Memory B cell (primary cell): ENCODE measurements at regions not wholly inside any gene's neighbourhood (a gene's known extent, or its start where the extent isn't known, plus 50 kb on each side); places are given as distances from the start of the nearest gene placed in this dataset.
"Not testable (repeated sequence)": the region's sequence is repeated elsewhere in the genome, so short reads cannot be mapped to it uniquely, and the experiment has no call there.

Experiments
- ATAC-seq: fragments of 150-1000 bp; cut with Tn5 transposase; 2 replicates; pipeline ENCODE4 v1.10.0; 2021; ENCODE audit warnings: low read depth, mild to moderate bottlenecking, moderate library complexity
- DNase-seq, 2 donors: peaks; one replicate each; pipeline ENCODE4 v3.0.0; 2022; ENCODE audit warnings: low spot score in 2 of 2
- H3K27ac Mint-ChIP-seq: one replicate; pipeline ENCODE4 v1.8.0; 2022; ENCODE audit warnings: mild to moderate bottlenecking, moderate library complexity, mixed read lengths
- H3K27me3 Mint-ChIP-seq: one replicate; pipeline ENCODE4 v1.8.0; 2022; ENCODE audit warnings: mixed read lengths
- H3K36me3 Mint-ChIP-seq: one replicate; pipeline ENCODE4 v1.8.0; 2022; ENCODE audit warnings: mild to moderate bottlenecking, mixed read lengths
- H3K4me1 Mint-ChIP-seq: one replicate; pipeline ENCODE4 v1.8.0; 2022; ENCODE audit warnings: mixed read lengths
- H3K4me3 Mint-ChIP-seq: one replicate; pipeline ENCODE4 v1.8.0; 2022; ENCODE audit warnings: mild to moderate bottlenecking, moderate library complexity, mixed read lengths
- H3K9me3 Mint-ChIP-seq: one replicate; pipeline ENCODE4 v1.8.0; 2022; ENCODE audit warnings: mixed read lengths

DNA sequence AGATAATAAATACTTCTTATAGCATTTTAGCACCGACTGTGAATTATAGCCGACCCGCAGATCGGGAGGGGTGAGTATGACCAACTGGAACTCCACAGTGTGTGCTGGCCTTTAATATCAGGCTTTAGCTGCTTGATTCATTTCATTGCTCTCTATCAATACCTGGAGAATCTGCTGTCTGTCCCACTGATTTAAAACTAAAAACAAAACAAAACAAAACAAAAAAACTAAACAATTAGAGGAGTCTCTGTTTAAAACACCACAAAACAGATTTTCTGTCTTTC is 216.8 kb downstream of the FAT3 start:
- H3K4me1 Mint-ChIP-seq, result no peaks in the 10 kb centered on the region
- H3K27me3 Mint-ChIP-seq, result no peaks in the 10 kb centered on the region
- peaks cover 3% of the 10 kb centered on the region for H3K9me3 Mint-ChIP-seq
- ATAC-seq (no peak), DNase-seq (no peak)
- H3K4me3 Mint-ChIP-seq, result no peak overlapping the region
- no peak overlapping the region for H3K27ac Mint-ChIP-seq
- no peaks in the 10 kb centered on the region for H3K36me3 Mint-ChIP-seq

DNA sequence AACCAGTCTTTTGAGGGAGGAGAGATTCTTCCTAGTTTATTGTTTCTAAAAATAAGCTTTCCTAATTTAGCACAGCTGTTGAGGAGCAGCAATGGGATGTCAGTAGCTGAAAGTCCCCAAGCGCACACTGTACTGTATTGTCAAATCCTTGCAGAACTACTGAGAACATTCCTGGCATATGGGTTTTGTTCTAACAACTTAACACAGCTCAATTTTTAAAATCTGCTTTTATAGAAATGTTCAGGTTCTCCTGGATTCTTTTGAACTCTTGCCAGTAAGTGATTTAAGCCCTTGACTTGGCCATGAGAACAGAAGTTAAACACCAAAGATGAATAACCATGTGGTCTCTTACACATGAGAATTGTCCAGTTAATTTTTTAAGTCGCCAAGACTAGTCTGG is 218.6 kb downstream of the FAT3 start:
- H3K4me3 Mint-ChIP-seq, result no peak overlapping the region
- H3K9me3 Mint-ChIP-seq, result peaks cover 3% of the 10 kb centered on the region
- H3K27me3 Mint-ChIP-seq, result no peaks in the 10 kb centered on the region
- DNase-seq (no peak), ATAC-seq (no peak)
- no peaks in the 10 kb centered on the region for H3K36me3 Mint-ChIP-seq
- no peak overlapping the region for H3K27ac Mint-ChIP-seq
- H3K4me1 Mint-ChIP-seq, result no peaks in the 10 kb centered on the region

- Mint-ChIP-seq H3K27me3 (no peaks in the 10 kb centered on the region), H3K4me1 (no peaks in the 10 kb centered on the region), H3K9me3 (no peaks in the 10 kb centered on the region), H3K27ac (no peak overlapping the region), H3K36me3 (no peaks in the 10 kb centered on the region), H3K4me3 (no peak overlapping the region)
- ATAC-seq (no peak), DNase-seq (no peak)
Measured at GRCh38 chr11:92447586-92447985, 223.0 kb downstream of the FAT3 start.

DNA sequence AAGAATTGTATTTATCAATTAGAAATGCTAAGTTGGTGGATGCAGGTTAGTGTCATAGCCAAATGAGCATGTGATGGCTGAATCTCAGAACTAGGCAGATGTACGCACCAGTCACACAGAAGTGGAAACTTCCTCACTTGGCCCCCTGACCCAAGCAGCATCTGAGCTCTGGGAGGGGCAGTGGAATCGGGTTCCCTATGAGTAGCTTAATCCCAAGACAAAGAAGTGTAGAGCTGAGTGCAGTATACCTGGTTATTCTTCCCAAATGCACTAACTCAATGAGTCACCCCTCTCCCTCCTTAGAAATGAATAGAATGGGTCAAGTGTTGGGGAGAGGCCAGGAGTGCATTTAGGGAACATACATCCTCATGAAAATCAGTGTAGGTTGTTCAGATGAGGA is 224.6 kb downstream of the FAT3 start:
- H3K4me3 Mint-ChIP-seq, result no peak overlapping the region
- no peaks in the 10 kb centered on the region for H3K9me3 Mint-ChIP-seq
- no peak for ATAC-seq
- DNase-seq, result no peak
- no peaks in the 10 kb centered on the region for H3K27me3 Mint-ChIP-seq
- no peaks in the 10 kb centered on the region for H3K36me3 Mint-ChIP-seq
- H3K27ac Mint-ChIP-seq, result no peak overlapping the region
- H3K4me1 Mint-ChIP-seq, result no peaks in the 10 kb centered on the region

DNA sequence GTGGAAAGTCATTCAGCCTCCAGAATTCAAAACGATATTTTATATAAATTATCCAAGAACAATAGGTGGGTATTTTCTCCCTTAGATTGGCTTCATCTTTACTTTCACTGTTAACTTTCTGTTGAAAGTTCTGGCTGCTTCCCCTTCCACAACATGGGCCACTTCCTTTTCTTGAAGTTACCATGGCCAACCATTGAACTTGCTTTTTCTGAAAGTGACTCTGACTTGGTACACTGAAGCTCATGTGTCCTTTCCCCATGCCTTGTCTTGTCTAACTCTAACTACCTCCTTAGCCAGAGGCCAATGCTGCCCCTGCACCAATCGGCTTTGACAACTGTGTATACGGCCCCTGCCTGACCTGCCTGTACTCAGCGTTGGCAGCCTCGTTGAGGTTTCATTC is 225.2 kb downstream of the FAT3 start:
- H3K27ac Mint-ChIP-seq, result no peak overlapping the region
- H3K4me1 Mint-ChIP-seq, result no peaks in the 10 kb centered on the region
- H3K36me3 Mint-ChIP-seq, result no peaks in the 10 kb centered on the region
- H3K27me3 Mint-ChIP-seq, result no peaks in the 10 kb centered on the region
- H3K9me3 Mint-ChIP-seq, result no peaks in the 10 kb centered on the region
- H3K4me3 Mint-ChIP-seq, result no peak overlapping the region
- no peak for ATAC-seq
- no peak for DNase-seq

DNA sequence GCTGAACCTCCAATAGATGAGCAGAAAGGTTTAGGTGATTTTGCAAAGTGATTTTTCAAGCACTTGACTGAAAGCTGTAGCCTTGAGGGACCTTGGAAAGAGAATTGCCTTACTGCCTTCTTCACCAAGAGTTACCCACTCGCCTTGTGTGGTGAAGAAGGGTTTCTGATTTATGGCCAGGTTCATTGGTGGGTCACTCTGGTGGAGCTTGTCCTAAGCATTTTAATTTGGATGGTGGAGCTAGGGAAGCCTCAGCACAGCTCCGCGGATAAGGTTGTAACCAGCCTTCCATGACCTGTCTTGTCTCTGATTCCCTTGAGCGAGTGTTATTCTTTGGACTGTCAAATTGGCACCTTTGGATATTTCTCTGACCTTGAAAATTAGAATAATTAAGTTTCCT is 226.4 kb downstream of the FAT3 start:
- H3K4me1 Mint-ChIP-seq, result no peaks in the 10 kb centered on the region
- H3K36me3 Mint-ChIP-seq, result no peaks in the 10 kb centered on the region
- no peaks in the 10 kb centered on the region for H3K27me3 Mint-ChIP-seq
- H3K27ac Mint-ChIP-seq, result no peak overlapping the region
- no peak for DNase-seq
- ATAC-seq, result no peak
- H3K9me3 Mint-ChIP-seq, result no peaks in the 10 kb centered on the region
- H3K4me3 Mint-ChIP-seq, result no peak overlapping the region

- H3K4me3 Mint-ChIP-seq, result no peak overlapping the region
- no peak for DNase-seq
- no peaks in the 10 kb centered on the region for H3K9me3 Mint-ChIP-seq
- H3K27me3 Mint-ChIP-seq, result no peaks in the 10 kb centered on the region
- no peak for ATAC-seq
- H3K4me1 Mint-ChIP-seq, result no peaks in the 10 kb centered on the region
- H3K27ac Mint-ChIP-seq, result no peak overlapping the region
- no peaks in the 10 kb centered on the region for H3K36me3 Mint-ChIP-seq
Measured at GRCh38 chr11:92453055-92453454, 228.4 kb downstream of the FAT3 start.

DNA sequence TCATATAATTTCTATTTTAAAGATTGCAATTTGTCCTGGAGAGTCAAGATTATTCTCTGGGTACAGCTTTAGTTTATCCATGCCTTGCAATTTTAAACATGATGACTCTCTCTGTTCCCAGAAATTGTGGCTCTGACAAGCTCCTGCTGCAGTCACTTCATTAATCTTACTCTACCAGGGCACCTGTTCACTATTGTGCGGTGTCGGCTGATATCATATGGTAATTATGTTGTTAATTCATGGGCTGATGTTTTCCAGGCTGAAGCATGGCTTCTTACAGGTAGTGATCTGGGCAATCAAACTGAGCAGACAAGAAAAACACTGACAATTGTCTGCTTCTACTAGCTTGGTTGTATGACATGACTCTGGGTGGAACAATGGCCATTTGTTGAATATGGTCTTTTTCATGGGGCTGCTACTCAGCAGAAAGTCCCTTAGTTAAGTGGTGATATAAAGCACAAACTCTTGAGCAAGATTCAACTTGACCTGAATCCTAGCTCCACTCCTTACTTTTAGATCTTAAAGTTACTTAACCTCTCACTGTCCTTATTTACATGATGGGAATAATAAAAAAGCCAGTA is 230.7 kb downstream of the FAT3 start:
- no peak overlapping the region for H3K4me3 Mint-ChIP-seq
- H3K27ac Mint-ChIP-seq, result no peak overlapping the region
- ATAC-seq, result no peak
- no peaks in the 10 kb centered on the region for H3K4me1 Mint-ChIP-seq
- H3K9me3 Mint-ChIP-seq, result no peaks in the 10 kb centered on the region
- H3K27me3 Mint-ChIP-seq, result no peaks in the 10 kb centered on the region
- no peak for DNase-seq
- no peaks in the 10 kb centered on the region for H3K36me3 Mint-ChIP-seq

DNA sequence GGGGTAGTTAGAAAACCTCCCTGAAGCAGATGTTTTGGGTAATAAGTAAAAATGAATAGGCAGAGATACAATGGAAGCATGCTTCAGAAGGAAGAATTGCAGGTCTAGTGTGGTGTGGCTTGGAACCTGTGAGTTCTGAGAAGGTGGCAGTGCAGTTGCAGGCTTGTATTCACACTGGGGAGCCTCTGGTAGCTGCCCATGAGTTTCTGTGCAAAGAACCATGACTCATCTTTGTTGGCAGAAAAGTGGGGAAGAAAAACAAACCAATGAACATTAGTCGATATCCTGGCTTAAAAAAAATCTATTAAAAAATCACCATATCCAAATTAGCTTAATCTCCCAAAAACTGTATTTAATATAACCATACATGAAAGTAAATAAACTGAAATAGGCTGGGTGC is 232.6 kb downstream of the FAT3 start:
- H3K4me3 Mint-ChIP-seq, result no peak overlapping the region
- no peak for DNase-seq
- no peaks in the 10 kb centered on the region for H3K4me1 Mint-ChIP-seq
- no peaks in the 10 kb centered on the region for H3K27me3 Mint-ChIP-seq
- H3K27ac Mint-ChIP-seq, result no peak overlapping the region
- ATAC-seq, result no peak
- no peaks in the 10 kb centered on the region for H3K36me3 Mint-ChIP-seq
- H3K9me3 Mint-ChIP-seq, result no peaks in the 10 kb centered on the region

- H3K27ac Mint-ChIP-seq, result no peak overlapping the region
- H3K4me1 Mint-ChIP-seq, result no peaks in the 10 kb centered on the region
- no peak for DNase-seq
- H3K36me3 Mint-ChIP-seq, result no peaks in the 10 kb centered on the region
- no peaks in the 10 kb centered on the region for H3K9me3 Mint-ChIP-seq
- no peak for ATAC-seq
- H3K4me3 Mint-ChIP-seq, result no peak overlapping the region
- H3K27me3 Mint-ChIP-seq, result no peaks in the 10 kb centered on the region
Measured at GRCh38 chr11:92458486-92458885, 233.9 kb downstream of the FAT3 start.

GRCh38 chr11:92460213-92460612 is 235.6 kb downstream of the FAT3 start:
- DNase-seq (no peak), ATAC-seq (no peak)
- no peak overlapping the region for H3K27ac Mint-ChIP-seq
- no peaks in the 10 kb centered on the region for H3K27me3 Mint-ChIP-seq
- H3K4me1 Mint-ChIP-seq, result no peaks in the 10 kb centered on the region
- no peak overlapping the region for H3K4me3 Mint-ChIP-seq
- no peaks in the 10 kb centered on the region for H3K36me3 Mint-ChIP-seq
- no peaks in the 10 kb centered on the region for H3K9me3 Mint-ChIP-seq

- DNase-seq, result no peak
- Mint-ChIP-seq H3K36me3 (no peaks in the 10 kb centered on the region), H3K4me1 (no peaks in the 10 kb centered on the region), H3K27ac (no peak overlapping the region), H3K27me3 (no peaks in the 10 kb centered on the region), H3K9me3 (no peaks in the 10 kb centered on the region), H3K4me3 (no peak overlapping the region)
- ATAC-seq, result no peak
Measured at GRCh38 chr11:92461447-92461846, 236.8 kb downstream of the FAT3 start.

GRCh38 chr11:92462821-92463220 is 238.2 kb downstream of the FAT3 start:
- Mint-ChIP-seq H3K4me3 (no peak overlapping the region), H3K27me3 (no peaks in the 10 kb centered on the region), H3K36me3 (no peaks in the 10 kb centered on the region), H3K27ac (no peak overlapping the region), H3K9me3 (no peaks in the 10 kb centered on the region), H3K4me1 (no peaks in the 10 kb centered on the region)
- DNase-seq (no peak), ATAC-seq (no peak)

- H3K27me3 Mint-ChIP-seq, result no peaks in the 10 kb centered on the region
- no peaks in the 10 kb centered on the region for H3K36me3 Mint-ChIP-seq
- peaks cover 2% of the 10 kb centered on the region for H3K9me3 Mint-ChIP-seq
- DNase-seq (no peak), ATAC-seq (no peak)
- H3K4me1 Mint-ChIP-seq, result no peaks in the 10 kb centered on the region
- H3K27ac Mint-ChIP-seq, result no peak overlapping the region
- H3K4me3 Mint-ChIP-seq, result no peak overlapping the region
Measured at GRCh38 chr11:92464822-92465221, 240.2 kb downstream of the FAT3 start.

- H3K27me3 Mint-ChIP-seq, DNase-seq, H3K36me3 Mint-ChIP-seq, H3K9me3 Mint-ChIP-seq, H3K4me3 Mint-ChIP-seq, H3K27ac Mint-ChIP-seq, H3K4me1 Mint-ChIP-seq, ATAC-seq: not testable (repeated sequence)
Measured at GRCh38 chr11:92465410-92465809, 240.8 kb downstream of the FAT3 start.

DNA sequence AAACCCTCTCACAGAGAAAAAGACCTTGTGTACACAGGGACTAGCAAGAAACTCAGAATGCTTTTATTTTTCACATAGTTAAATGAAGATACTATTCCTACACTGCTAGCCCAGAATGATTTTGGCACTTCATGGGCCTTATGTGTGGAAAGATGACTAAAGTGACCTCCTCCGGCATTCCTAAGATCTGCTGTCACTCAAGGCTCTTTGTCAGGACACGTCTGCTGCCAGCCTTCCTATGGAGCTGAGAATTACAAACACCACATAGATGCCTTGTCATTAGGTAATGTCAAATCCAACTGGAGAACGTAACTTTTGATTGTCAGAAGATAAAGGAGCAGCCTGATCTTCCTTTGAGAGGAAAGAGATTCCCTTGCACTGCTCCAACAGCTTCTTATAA is 249.1 kb downstream of the FAT3 start:
- no peaks in the 10 kb centered on the region for H3K36me3 Mint-ChIP-seq
- H3K4me3 Mint-ChIP-seq, result no peak overlapping the region
- ATAC-seq (no peak), DNase-seq (no peak)
- H3K9me3 Mint-ChIP-seq, result peaks cover 3% of the 10 kb centered on the region
- H3K27me3 Mint-ChIP-seq, result no peaks in the 10 kb centered on the region
- no peaks in the 10 kb centered on the region for H3K4me1 Mint-ChIP-seq
- no peak overlapping the region for H3K27ac Mint-ChIP-seq
